ENCODE measurements at regions not wholly inside any gene's neighbourhood (a gene's known extent, or its start where the extent isn't known, plus 50 kb on each side); places are given as distances from the start of the nearest gene placed in this dataset.

DNA sequence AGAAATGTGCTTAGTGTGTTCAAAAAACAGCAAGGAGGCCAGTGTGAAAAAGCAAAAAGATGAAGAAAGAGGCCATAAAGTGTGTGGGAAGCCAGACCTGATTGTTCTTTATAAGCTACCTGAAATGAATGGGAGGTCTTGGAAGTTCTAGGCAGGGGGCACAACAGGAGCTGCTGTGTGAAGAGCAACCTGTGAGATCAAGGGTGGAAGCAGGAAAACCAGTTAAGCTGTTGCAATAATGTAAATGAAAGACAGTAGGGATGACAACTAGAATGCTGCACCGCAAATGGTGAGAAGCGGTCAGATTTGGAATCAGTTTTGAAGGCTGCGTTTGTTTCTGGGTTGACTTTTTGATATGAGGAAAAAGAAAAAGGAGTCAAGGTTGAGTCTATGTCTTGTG, 123.5 kb downstream of the TMEM144 start:
- TF ChIP-seq ZNF274 (IDR thresholded peaks at IDR 0.05; ENCODE audit: low read length): no peak
- TF ChIP-seq ZNF274 (tag by site-specific recombination; IDR thresholded peaks at IDR 0.05; ENCODE audit: borderline replicate concordance): no peak
- no peak for TF ChIP-seq ZNF510 (tag by site-specific recombination; IDR thresholded peaks at IDR 0.05; ENCODE audit: insufficient replicate concordance)
- TF ChIP-seq ZBTB7A (tag by site-specific recombination; IDR thresholded peaks at IDR 0.05; ENCODE audit: low read depth): no peak
- TF ChIP-seq ZNF391 (tag by site-specific recombination; IDR thresholded peaks at IDR 0.05; ENCODE audit: borderline replicate concordance, low read depth): no peak
- TF ChIP-seq, protein P1, sequence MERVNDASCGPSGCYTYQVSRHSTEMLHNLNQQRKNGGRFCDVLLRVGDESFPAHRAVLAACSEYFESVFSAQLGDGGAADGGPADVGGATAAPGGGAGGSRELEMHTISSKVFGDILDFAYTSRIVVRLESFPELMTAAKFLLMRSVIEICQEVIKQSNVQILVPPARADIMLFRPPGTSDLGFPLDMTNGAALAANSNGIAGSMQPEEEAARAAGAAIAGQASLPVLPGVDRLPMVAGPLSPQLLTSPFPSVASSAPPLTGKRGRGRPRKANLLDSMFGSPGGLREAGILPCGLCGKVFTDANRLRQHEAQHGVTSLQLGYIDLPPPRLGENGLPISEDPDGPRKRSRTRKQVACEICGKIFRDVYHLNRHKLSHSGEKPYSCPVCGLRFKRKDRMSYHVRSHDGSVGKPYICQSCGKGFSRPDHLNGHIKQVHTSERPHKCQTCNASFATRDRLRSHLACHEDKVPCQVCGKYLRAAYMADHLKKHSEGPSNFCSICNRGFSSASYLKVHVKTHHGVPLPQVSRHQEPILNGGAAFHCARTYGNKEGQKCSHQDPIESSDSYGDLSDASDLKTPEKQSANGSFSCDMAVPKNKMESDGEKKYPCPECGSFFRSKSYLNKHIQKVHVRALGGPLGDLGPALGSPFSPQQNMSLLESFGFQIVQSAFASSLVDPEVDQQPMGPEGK (tag by site-specific recombination; IDR thresholded peaks at IDR 0.05): no peak
- TF ChIP-seq, protein P2, sequence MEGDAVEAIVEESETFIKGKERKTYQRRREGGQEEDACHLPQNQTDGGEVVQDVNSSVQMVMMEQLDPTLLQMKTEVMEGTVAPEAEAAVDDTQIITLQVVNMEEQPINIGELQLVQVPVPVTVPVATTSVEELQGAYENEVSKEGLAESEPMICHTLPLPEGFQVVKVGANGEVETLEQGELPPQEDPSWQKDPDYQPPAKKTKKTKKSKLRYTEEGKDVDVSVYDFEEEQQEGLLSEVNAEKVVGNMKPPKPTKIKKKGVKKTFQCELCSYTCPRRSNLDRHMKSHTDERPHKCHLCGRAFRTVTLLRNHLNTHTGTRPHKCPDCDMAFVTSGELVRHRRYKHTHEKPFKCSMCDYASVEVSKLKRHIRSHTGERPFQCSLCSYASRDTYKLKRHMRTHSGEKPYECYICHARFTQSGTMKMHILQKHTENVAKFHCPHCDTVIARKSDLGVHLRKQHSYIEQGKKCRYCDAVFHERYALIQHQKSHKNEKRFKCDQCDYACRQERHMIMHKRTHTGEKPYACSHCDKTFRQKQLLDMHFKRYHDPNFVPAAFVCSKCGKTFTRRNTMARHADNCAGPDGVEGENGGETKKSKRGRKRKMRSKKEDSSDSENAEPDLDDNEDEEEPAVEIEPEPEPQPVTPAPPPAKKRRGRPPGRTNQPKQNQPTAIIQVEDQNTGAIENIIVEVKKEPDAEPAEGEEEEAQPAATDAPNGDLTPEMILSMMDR (tag by site-specific recombination; IDR thresholded peaks at IDR 0.05): no peak
- TF ChIP-seq ZBTB8A (tag by site-specific recombination; IDR thresholded peaks at IDR 0.05): no peak
